Right renal cortex interstitium (tissue), 3 donors: ENCODE measurements at regions not wholly inside any gene's neighbourhood (a gene's known extent, or its start where the extent isn't known, plus 50 kb on each side); places are given as distances from the start of the nearest gene placed in this dataset.

Experiments
- DNase-seq, 3 donors: peaks; one replicate each; pipeline ENCODE4 v3.0.0-alpha.2; 2013; ENCODE audit warnings: low read depth in 3 of 3, low spot score in 2 of 3

DNA sequence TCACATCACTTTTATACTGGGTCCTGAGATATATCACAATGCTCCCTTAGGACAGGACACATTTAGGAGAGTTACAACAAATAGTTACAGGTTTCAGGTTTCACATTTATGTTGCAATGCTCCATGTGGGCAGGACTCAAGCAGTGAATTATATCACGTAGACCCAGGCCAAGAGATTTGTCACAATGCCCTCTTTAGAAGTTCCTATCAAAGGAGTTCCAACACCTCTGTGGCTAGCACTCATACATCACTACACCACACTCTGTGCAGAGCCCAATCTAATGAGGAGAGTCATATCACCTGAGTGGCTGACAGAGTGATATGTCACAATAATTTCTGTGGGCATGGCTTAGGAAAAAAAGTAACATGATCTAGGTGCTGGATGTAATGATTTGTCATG is 1068.2 kb upstream of the AMELY start:
- no peak for DNase-seq

GRCh38 chrY:7977301-7977700 is 1065.7 kb upstream of the AMELY start:
- no peak for DNase-seq

DNA sequence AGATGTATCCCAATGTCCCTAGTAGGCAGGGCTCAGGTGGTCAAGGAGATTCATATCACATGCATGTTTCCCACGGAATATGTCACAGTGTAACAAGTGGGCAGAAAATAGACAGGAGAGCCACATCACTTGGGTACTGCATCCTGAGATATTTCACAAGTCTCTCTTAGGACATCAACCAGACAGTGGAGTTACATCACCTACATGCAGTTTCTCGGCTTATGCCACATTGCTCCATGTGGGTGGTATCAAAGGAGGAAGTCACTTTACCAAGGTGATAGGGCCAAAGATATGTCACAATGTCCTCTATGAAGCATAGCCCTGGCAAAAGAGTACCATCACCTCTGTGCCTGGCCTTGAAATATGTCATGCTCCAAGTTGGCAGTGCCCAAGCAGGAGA is 1056.7 kb upstream of the AMELY start:
- no peak for DNase-seq

- DNase-seq: no peak
Measured at GRCh38 chrY:7966916-7967315, 1055.4 kb upstream of the AMELY start.

- no peak for DNase-seq
Measured at GRCh38 chrY:7963393-7963792, 1051.8 kb upstream of the AMELY start.

- DNase-seq: no peak
Measured at GRCh38 chrY:7962350-7962749, 1050.8 kb upstream of the AMELY start.

DNA sequence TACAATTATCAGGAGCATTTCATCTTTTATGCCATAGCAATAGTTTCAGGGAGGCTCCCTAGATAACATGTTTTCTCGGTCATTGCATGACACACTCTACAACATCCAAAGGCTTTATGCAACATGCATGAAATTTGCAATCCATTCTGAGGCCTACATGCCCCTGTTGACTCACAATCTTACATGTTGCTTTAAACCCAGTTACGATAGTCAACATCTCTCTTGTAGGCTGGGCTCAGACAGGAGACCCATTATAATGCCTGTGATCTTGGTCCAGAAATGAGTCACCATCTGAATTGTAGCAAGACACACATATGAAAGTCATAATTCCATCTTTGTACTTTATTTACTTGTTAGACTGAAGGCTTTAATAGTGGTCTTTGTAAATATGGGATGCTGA is 1050.3 kb upstream of the AMELY start:
- no peak for DNase-seq

DNA sequence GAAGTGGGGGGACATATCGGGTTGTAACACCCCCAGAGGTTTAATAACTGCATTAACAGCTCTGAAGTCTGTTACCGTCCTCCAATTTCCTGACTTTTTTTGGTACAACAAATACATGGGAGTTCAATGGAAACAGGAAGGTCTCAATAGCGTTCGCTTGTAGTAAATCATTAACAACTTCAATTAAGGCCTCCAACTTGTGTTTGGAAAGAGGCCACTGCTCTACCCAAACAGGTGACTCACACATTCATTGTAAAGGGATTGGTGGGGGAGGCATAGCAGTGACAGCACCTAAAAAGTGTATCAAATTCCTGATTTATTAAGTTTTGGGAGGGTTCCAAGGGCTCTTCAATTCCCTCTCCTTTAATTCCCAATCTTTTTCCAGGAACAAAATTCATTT is 1046.2 kb upstream of the AMELY start:
- DNase-seq: no peak

DNA sequence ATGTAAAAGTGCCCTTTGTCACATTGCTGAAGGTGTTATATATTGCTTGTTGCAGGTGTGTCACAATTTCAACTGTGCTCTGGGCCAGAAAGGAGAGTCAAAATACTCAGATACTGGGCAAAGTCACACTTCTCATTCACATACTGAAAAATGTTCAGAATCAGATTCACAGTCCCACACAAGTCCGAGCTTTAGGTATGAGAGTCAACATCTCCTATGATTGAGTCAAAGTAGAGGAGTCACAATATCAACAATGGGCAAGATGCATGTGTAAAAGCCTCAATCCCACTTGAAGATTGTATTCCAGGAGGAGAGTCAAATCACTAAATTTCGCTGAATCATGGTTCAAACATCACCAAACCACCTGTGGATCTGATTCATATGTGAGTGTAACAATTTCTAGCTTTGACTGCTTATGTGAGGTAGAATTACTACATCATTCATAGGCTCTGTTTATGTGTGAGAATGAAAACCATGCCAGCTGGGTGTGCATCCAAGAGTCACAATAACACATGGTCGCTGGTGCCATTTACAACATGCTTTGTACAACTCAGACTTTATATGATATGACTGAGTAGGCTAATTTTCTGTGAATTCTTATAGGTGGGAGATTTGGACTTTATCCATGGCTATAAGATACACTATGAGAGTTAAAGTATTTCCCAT is 1039.8 kb upstream of the AMELY start:
- DNase-seq: no peak

DNA sequence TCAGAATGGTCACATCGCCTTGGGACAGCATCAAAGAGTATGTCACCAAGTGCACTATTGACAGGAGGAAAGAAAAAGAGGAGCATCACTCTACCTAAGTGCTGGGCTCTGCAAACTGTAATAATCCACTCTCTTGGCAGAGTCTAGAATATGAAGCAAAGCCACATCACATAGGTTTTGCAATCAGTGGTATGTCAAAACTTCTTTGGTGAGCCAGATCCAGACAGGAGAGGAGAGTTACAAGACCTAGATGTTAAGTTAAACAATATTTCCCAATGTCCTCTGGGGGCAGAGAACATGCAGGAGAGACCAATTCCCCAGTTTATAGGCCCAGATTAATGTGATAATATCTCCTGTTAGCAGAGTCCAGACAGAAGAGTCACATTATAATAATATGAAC is 1032.6 kb upstream of the AMELY start:
- DNase-seq: no peak

- DNase-seq: no peak
Measured at GRCh38 chrY:7942711-7943110, 1031.2 kb upstream of the AMELY start.

DNA sequence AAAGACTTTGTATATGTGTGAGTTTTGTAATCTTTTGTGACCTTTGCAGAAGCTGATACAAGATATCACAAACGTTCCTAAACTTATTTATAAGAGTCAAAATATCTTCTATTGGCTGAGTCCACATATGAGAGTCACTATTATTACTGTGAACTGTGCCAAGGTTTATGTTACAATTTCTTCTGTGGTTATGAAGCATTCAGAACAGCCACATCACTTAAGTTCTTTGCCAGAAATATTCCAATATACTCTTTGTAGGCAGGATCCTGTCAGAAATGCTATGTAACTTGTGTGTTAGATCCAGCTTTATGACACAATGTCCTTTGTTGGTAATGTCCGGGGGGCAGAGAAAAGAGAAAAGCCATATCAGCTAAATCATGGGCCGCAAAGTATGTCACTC is 1030.3 kb upstream of the AMELY start:
- no peak for DNase-seq

GRCh38 chrY:7938982-7939718 is 1027.6 kb upstream of the AMELY start:
- no peak for DNase-seq

- DNase-seq: no peak
Measured at GRCh38 chrY:7936831-7937230, 1025.3 kb upstream of the AMELY start.

DNA sequence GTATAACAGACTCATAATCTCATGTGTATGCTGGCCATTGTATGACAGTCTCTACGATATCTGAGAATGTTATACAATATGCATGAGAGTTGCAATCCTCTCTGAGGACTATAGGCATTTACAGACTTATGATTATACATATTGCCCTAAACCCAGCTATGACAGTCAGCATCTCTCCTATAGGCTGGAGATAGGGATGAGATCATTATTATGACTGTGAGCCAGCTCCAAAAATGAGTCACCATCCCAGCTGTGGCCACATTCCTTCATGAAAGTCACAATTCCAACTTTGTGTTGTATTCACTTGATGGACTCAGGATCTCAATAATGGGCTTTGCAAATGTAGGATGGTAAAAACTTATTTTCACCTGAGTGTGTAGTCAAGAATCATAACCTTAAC is 1024.5 kb upstream of the AMELY start:
- no peak for DNase-seq

GRCh38 chrY:7935606-7936005 is 1024.1 kb upstream of the AMELY start:
- no peak for DNase-seq

DNA sequence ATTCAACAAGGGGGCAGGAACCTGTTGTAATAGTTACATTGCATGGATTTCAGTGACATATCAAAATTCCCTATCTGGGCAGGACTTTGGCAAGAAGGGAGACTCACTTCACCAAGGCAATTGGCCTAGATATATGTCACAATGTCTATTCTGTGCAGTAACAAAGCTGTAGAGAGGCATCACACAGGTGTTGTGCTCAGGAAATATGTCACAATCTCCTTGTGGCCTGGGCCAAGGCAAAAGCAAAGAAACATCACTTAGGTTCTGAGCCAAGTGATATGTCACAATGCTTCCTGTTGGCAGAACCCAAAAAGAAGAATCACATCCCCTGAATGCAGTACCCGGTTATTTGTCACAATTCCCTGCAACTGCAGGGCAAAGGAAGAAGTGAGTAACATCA is 1020.9 kb upstream of the AMELY start:
- no peak for DNase-seq

DNA sequence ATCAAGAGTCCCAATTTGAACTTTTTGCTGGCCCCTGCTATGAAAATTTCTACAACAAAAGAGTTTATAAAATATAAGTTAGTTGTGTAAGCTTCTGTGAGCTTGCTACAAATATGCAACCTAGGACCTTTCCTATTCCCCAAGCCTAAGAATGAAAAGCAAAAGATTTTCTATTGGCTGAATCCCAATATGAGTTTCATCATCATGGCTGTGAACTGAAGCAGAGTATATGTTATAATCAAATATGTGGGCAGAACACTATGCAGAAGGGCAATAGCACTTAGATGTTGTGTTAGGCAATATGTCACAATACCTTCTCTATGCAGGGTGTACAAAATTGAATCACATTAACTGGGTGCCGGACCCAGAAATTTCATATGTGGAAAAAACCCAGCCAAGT is 1018.3 kb upstream of the AMELY start:
- no peak for DNase-seq

- no peak for DNase-seq
Measured at GRCh38 chrY:7924059-7924458, 1012.5 kb upstream of the AMELY start.

DNA sequence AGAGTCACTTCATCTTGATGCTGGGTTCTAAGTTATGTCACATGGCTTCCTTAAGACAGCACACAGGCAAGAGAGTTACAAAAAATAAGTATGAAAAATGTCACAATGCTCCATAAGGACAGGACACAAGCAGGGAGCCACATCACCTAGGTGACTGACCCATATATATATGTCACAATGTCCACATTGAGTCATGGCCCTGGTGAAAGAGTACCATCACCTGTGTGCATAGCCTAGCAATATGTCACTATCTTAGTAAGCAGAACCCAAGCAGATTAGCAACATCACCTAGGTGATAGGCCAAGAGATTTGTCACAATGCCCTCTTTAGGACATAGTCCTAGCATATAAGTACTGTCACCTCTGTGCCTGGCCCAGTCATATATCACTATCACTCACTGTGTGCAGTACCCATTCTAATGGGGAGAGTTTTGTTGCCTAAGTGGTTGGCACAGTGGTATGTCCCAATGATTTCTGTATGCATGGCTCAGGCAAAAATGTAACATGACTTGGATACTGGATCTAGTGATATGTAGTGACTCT is 1012.0 kb upstream of the AMELY start:
- DNase-seq: no peak

DNA sequence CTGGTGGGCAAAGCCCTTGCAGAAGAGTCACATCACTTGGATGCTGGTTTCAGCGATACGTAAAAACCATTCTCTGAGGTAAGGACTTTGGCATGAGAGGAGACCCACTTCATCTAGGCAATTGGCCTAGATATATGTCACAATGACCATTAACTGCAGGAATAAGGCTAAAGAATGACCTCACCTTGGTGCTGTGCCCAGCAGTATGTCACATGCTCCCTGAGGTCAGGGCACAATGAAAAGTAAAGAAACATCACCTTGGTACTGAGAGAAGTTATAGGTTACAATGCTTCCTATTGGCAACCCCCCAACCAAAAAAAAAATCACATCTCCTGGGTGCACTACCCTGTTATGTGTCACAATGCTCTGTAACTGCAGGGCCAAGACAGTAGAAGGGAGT is 1008.8 kb upstream of the AMELY start:
- no peak for DNase-seq

DNA sequence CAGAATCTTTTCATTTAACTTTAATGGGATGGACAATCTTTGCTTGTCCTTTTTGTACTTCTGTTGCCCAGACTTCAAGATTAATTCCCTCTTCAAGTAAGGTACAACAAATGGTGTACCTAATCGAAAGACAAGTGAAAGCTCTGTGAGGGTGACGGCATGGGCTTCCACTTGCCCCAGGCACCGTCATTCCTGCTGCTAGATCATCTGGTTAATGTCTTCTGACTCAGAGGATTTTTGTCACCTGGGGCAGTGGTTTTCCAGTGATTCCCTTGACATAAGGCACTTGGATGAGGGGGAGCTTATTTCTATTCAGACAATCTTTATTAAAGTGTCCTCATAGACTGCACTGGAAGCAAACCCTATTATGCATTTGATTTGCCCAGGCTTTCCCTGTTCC is 977.0 kb upstream of the AMELY start:
- no peak for DNase-seq
